DMS114 treated with DMSO at 0.1 percent for 48 hours (cell line): ENCODE measurements at regions not wholly inside any gene's neighbourhood (a gene's known extent, or its start where the extent isn't known, plus 50 kb on each side); places are given as distances from the start of the nearest gene placed in this dataset.

Source experiments
- DNase-seq: peaks from one replicate; lab custom pipeline; 2025; ENCODE audit not compliant: unreplicated experiment; lab: John Stamatoyannopoulos, UW

DNA sequence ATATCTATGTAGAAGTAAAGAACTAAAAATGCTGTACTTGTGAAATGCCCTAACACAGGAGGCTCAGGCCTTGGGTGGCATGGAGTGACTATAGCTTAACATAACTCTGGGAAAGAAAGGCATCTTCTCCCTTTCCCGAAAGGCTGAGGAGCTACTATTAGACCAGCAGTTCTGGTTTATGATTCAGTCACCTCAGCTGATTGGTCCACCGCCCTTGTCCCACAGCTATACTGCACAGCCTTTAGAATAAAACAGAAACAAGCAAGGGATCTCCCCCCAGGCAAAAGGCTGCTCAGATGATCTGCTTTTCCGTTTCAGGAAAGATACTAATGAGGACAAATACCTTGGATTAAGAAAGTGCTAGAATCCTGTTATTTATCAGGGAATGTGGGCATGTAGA lies 171.3 kb downstream of the SNCA start:
- DNase-seq, result no peak

DNA sequence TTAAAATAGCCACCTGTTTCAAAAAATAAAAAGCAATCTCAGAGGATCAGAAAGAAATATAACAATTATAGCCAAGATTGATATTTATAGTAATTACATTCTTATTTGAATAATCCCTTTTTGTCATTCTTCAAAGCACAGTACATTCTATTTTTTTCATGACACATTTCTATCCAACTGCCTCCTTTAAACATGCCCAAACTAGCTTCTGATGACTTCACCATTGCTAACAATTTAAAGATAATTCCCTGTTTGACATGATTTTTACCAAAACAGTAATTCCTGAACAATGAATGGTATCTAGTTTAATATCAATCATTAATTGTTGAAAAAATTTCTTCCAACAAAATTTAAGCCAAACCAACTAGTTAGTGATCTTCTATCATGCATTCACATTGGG lies 172.4 kb downstream of the SNCA start:
- DNase-seq, result no peak

DNA sequence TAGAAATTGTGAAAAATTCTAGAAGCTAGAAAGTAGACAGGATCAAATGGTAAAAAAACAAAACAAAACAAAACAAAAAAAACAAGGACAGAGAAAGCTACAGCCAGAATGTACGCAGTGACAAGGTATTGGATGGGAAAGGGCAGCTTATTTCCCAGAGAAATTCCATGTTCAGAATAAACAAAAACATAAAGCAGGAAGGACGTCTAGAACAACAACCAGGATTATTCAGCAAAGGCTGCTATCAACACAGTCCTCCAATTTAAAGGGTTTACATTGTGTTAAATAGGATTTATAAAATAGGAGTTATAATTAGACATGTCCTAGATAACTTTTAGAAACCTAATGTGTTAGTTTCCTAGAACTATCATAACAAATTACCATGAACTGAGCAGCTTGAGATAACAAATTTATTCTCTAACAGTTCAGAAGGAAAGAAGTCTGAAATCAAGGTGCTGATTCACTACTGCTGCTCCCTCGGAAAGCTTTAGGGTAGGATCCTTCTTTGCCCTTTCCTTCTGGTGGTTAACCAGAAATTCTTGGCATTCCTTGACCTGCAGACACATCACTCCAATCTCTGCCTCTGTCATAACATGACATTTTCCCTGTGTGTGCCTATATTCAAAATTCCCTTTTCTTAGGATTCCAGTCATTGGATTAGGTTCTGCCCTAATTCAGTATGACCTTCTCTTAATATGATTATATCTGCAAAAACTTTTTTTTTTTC lies 175.6 kb downstream of the SNCA start:
- no peak for DNase-seq

- no peak for DNase-seq
Observed at GRCh38 chr4:89660444-89661172, 176.4 kb downstream of the SNCA start.

DNA sequence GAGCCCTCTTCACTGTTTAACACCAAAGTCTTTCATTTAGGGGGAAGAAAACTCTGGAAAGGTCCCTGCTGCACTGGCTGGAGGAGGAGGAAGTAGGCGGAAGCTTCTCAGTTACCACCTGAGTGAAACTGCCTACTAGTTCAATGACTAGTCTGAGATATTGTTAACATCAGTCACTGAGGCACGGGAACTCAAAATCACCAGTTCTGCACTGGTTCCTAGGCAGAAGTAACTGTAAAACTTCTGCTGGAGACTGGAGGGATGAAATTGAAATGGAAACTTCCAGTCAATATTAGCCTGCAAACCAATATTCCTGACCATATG lies 178.3 kb downstream of the SNCA start:
- no peak for DNase-seq

DNA sequence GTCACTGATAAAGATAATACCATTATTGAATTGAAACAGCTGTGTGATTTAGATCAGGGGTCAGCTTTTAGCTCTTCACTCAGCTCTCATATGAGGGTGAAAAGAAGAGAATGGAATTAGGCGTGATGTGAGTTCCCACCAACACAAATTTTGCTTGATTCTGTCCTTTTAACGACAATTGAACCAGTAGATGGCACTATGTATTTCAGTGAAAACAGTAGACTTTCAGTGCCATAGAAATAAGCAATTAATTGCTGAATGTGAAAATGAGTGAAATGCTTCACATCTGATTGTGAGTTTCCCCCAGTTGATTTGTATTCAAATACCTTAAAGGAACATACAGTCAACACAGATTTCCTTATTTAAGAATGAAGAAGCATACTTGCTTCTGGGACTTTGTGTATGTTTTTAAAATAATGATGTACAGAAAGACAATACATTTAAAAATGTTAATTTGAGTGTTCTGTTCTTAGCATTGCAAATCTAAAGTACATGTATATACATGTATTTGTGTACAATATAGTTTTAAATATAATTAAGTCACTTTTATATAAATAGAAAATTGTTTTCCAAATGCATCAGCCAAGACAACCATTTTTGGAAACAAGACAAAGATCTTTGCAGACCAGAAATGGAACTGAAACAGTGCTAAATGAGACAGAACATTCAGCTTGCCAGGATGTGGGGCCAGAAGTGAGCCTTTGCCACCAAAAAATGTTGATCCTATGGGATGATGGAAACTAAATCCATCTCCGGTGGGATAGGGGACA lies 178.8 kb downstream of the SNCA start:
- no peak for DNase-seq

DNA sequence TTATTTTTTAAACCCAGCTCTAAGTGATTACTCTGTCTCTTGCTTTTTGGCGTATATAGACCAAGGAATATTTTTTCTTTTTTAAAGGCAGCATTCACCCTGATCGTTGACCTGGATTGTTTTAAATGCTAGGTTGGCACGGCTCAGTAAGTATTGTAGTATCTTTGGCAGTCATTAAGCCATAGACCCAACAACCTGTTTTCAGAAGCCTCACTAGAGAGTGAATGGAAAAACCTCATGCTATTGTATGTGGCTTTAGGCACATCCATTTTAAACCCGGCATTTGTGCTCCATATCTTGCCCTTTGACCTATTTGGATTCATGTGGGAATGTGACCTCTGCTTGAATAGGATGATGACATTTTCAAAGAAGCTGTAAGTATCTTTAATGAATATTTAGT lies 183.9 kb downstream of the SNCA start:
- no peak for DNase-seq

GRCh38 chr4:89645482-89645881 lies 191.5 kb downstream of the SNCA start:
- no peak for DNase-seq

DNA sequence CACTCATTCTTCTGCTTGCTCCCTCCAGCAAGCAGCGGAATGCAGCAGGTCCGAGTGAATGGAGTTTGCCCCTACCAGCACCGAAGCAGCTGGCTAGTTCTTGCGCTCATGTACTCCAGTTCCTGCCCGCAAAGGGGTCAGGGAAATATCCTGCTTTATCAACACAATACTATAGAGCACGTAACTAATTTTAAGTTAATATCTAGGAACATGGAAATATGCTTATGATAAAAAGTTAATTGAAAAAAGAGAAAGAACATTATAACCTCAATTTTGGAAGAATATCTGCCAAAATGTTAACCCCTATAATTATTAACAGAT lies 195.6 kb downstream of the SNCA start:
- DNase-seq, result no peak

- peak; percentile 3 for DNase-seq
Observed at GRCh38 chr4:89640620-89641366, 196.2 kb downstream of the SNCA start.

DNA sequence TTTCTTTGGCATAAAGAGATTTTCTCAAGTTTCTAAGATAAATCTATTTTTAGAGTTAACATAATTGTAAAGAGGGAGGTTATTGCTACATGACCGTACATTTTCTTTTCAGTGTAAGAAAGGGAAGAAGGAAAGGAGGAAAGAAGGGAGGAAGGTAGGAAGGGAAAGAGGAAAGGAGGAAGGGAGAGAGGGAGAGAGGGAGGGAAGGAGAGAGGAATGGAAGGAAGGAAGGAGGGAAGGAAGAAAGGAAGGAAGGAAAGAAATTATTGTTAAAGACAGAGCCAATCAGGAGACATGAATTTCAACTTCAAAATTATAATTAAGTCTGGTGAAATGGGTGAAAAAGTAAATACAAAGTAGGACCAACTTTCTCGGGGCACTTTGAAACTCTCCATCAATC lies 197.6 kb downstream of the SNCA start:
- DNase-seq, result no peak

- no peak for DNase-seq
Observed at GRCh38 chr4:89625599-89626293, 211.2 kb downstream of the SNCA start.

- no peak for DNase-seq
Observed at GRCh38 chr4:89619206-89619962, 217.6 kb downstream of the SNCA start.

DNA sequence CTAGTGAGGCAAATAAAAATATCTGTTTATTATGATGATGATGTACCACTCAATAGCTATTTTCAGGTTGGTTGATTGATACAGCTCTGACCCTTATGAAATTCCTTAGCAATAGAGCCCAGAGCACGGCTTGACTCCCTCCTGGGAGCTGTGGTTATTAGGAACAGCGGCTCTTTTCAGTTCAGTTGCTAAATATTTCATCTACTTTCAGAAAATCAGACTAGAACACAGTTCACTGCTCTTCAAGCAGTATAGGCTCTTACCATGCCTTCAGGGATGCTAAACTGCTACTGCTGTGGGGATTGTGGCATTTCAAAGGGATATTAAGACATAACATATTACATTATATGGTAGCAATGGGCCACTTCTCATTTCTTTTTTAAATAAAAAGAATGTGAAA lies 218.8 kb downstream of the SNCA start:
- DNase-seq, result no peak

GRCh38 chr4:89617317-89617716 lies 219.6 kb downstream of the SNCA start:
- DNase-seq, result no peak

DNA sequence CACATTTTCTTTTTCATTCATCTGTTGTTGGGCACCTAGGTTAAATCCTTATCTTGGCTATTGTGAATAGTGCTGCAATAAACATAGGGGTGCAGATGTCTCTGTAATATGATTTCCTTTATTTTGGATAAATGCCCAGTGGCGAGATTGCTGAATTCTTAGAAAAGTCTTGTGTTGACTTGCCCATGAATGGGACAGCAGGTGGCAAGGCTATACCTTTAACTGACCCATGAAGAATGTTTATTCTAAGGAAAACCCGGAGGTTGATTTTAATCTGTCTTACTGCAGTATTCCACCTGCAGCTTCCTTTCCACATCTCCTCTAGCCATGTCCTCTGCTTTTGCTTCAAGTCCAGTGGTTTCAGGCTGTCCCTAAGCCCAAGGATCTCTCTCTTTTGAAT lies 220.6 kb downstream of the SNCA start:
- DNase-seq, result no peak

DNA sequence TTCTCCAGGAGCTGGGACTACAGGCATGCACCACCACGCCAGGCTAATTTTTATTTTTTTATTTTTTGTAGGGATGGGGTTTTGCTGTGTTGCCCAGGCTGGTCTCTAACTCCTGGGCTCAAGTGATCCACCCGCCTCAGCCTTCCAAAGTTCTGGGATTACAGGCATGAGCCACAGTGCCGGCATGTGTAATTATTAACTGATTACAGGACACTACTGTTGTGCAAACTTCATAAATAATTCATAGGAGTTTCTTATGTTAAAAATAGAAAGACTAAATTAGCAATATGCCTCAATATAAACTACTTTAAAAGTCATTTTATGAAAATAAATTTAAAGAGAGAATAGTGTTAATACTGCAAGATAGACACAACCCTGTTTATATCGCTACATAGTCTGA lies 221.9 kb downstream of the SNCA start:
- DNase-seq, result no peak

- DNase-seq, result no peak
Observed at GRCh38 chr4:89614155-89614554, 222.8 kb downstream of the SNCA start.

DNA sequence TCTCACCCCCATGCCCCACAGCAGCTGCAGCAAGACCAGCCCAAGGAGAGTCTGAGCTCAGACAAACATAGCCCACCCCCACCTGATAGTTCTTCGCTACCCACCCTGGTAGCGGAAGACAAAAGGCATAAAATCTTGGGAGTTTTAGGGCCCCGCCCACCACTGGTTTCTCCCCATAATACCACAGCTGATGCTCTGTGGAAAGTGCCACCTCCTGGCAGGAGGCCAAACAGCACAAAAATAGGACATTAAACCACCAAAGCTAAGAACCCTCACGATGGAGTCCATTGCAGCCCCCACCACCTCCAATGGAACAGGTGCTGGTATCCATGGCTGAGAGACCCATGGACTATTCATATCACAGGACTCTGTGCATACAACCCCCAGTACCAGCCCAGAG lies 226.7 kb downstream of the SNCA start:
- DNase-seq, result no peak

DNA sequence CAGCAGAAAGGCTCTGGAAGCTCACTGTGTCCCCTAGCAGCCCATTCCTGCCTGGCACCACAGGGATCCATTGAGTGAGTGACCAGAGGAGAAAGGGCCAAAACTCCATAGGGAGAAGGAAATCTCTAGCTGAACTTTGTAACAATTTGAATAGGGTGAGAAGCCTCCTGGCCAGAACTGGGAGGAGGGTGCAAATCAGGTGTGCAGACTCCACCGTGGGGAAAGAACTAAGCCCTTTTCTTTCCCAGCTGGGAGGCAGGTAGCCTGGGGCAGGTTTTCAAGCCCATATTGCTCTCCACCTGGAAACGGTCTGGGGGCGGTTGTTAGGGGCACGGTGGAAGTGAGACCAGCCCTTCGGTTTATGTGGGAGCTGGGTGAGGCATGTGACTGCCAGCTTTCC lies 227.2 kb downstream of the SNCA start:
- DNase-seq, result no peak
